ENCODE measurements at regions not wholly inside any gene's neighbourhood (a gene's known extent, or its start where the extent isn't known, plus 50 kb on each side); places are given as distances from the start of the nearest gene placed in this dataset.

DNA sequence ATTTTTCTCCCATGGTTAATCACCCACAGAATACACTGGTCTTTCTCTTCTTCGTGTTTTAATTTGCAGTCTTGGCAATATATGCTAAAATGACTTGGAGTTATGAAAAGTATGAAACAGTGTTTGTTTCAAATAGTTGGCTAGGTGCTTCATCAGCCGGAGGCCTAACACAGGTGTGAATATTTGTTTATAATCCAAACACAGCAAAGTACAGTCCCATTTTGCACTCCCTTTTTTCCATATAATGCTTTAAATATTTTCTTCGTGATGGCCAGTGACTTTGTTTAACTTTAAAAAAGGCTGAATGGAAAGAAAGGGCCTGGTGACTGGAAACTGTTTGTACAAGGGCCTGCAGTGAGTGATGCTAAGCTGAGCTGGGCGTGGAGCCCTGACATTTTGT is 219.7 kb upstream of the LRIG1 start:
- TF ChIP-seq, protein P1, sequence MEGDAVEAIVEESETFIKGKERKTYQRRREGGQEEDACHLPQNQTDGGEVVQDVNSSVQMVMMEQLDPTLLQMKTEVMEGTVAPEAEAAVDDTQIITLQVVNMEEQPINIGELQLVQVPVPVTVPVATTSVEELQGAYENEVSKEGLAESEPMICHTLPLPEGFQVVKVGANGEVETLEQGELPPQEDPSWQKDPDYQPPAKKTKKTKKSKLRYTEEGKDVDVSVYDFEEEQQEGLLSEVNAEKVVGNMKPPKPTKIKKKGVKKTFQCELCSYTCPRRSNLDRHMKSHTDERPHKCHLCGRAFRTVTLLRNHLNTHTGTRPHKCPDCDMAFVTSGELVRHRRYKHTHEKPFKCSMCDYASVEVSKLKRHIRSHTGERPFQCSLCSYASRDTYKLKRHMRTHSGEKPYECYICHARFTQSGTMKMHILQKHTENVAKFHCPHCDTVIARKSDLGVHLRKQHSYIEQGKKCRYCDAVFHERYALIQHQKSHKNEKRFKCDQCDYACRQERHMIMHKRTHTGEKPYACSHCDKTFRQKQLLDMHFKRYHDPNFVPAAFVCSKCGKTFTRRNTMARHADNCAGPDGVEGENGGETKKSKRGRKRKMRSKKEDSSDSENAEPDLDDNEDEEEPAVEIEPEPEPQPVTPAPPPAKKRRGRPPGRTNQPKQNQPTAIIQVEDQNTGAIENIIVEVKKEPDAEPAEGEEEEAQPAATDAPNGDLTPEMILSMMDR (IDR thresholded peaks at IDR 0.05; ENCODE audit: insufficient read depth, low read length, poor library complexity, severe bottlenecking): no peak
- TF ChIP-seq EZH2phosphoT487 (conservative IDR thresholded peaks at IDR 0.05; ENCODE audit: low read length): no peak

All from SU-DHL-6 (cell line).